ENCODE measurements at regions not wholly inside any gene's neighbourhood (a gene's known extent, or its start where the extent isn't known, plus 50 kb on each side); places are given as distances from the start of the nearest gene placed in this dataset.

DNA sequence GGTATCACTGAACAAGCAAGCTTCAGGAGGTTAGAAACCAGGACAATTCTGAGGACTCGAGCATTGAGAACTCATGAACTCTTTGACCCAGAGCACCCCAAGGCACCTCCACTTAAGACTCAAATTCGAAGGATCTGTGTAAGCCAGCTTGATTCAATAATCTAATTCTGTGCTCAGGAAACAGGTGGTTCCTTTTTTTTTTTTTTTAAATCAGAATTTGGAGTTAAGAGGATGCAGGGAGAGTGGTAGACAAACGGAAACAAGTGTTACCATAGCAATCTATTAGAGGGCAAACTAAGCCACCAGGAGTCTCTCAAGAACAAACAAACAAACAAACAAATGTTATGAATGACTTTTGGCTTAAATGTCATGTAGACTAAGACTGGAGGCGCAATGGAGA, 53.8 kb upstream of the DPH5 start:
- TF ChIP-seq NFATC3 (CRISPR knock-in tag; IDR thresholded peaks at IDR 0.05): no peak
- TF ChIP-seq, protein P1, sequence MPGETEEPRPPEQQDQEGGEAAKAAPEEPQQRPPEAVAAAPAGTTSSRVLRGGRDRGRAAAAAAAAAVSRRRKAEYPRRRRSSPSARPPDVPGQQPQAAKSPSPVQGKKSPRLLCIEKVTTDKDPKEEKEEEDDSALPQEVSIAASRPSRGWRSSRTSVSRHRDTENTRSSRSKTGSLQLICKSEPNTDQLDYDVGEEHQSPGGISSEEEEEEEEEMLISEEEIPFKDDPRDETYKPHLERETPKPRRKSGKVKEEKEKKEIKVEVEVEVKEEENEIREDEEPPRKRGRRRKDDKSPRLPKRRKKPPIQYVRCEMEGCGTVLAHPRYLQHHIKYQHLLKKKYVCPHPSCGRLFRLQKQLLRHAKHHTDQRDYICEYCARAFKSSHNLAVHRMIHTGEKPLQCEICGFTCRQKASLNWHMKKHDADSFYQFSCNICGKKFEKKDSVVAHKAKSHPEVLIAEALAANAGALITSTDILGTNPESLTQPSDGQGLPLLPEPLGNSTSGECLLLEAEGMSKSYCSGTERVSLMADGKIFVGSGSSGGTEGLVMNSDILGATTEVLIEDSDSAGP (CRISPR knock-in tag; IDR thresholded peaks at IDR 0.05; ENCODE audit: borderline replicate concordance): no peak

Data from HepG2 (cell line).